K562 (cell line): ENCODE measurements at regions not wholly inside any gene's neighbourhood (a gene's known extent, or its start where the extent isn't known, plus 50 kb on each side); places are given as distances from the start of the nearest gene placed in this dataset.

Experiments
- BACH1 ChIP-seq: fragments of 200-800 bp; sonication (Bioruptor generic); IDR thresholded peaks from 2 replicates; pipeline ENCODE4 v1.6.1; 2016; ENCODE audit warnings: missing genetic modification characterization, missing compliant biosample characterization
- BDP1 ChIP-seq: IDR thresholded peaks from 3 replicates; pipeline ENCODE4 v1.6.1; 2011; ENCODE audit not compliant: insufficient read length, insufficient read depth
- CTCF ChIP-seq, 3 experiments: IDR thresholded peaks in 2 of 3; conservative IDR thresholded peaks in 1 of 3; 2 replicates each; pipeline ENCODE4 v1.5.1; 2011 to 2012; ENCODE audit warnings: low read length in 3 of 3, mild to moderate bottlenecking in 3 of 3, control low read depth in 2 of 3, improper control_type of control experiment in 1 of 3, inconsistent platforms in 1 of 3, low read depth in 1 of 3, mixed read lengths in 1 of 3, moderate library complexity in 1 of 3; ENCODE audit not compliant: insufficient read depth in 2 of 3
- NR2C2 ChIP-seq, 2 experiments: fragments of 200-800 bp in 1 of 2; sonication (Bioruptor generic) in 1 of 2; sonication (generic) in 1 of 2; formaldehyde crosslinking in 1 of 2; IDR thresholded peaks; 2 replicates each; pipeline versions ENCODE4 v1.6.1 to v1.8.0; 2016 to 2022; ENCODE audit warnings: mild to moderate bottlenecking in 1 of 2, missing compliant biosample characterization in 1 of 2, missing genetic modification characterization in 1 of 2, missing genetic modification reagents in 1 of 2
- SFPQ ChIP-seq: fragments of 200-400 bp; formaldehyde crosslinking; IDR thresholded peaks from 2 replicates; pipeline ENCODE4 v1.6.1; 2017; ENCODE audit warnings: mild to moderate bottlenecking, low read depth, low read length, moderate library complexity
- TAF1 ChIP-seq: IDR thresholded peaks from 2 replicates; pipeline ENCODE4 v1.6.1; 2011; ENCODE audit warnings: mild to moderate bottlenecking, low read length, moderate library complexity; ENCODE audit not compliant: insufficient read depth, control insufficient read depth, severe bottlenecking; ENCODE audit errors: extremely low read depth
- ZNF274 ChIP-seq: IDR thresholded peaks from 2 replicates; pipeline ENCODE4 v1.6.1; 2011; ENCODE audit warnings: low read depth, mild to moderate bottlenecking, low read length, moderate library complexity, borderline replicate concordance
- TF ChIP-seq, protein P1 (sequence below): sonication (generic); formaldehyde crosslinking; IDR thresholded peaks from 2 replicates; pipeline ENCODE4 v1.8.1; 2023; ENCODE audit warnings: mild to moderate bottlenecking, missing genetic modification reagents

DNA sequence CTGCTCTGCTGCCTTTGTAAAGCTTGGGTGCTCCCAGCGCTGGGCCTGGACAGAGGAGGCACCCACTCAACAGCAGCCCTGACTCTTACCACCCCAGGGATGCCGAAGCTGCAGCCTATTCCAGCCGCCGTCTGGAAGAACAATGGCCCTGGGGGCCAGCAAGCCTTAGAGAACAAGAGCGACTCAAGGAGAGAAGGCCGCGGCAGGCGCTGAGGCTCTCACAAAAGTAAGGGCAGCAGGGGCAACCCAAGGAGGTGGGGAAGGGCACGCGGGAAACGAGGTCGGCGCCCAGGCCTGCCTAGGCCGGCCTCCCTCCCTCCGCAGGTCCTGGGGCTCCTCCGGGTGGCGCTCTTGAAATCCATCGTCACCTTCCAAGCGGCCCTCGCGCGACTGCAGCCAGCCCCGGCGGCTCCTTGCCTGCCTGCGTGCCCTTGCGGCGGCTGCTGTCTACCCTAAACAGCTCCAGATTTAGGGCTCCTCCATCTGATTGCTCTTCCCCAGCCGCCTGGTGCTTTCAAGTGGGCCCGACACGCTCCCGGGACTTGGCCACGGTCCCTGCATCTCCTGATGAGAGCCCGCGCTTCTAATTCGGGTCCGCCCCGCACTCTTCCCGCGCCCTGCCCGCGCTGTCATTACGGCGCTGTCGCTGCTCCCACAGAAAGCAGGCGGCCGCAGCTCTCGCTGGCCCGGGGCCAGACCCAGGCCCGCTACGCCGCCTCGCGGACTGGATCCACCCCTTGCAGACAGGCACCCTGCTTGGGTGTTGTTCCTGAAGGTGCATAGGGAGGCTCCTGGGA, 213.3 kb downstream of the SEMA6A start:
- TF ChIP-seq, protein P1, sequence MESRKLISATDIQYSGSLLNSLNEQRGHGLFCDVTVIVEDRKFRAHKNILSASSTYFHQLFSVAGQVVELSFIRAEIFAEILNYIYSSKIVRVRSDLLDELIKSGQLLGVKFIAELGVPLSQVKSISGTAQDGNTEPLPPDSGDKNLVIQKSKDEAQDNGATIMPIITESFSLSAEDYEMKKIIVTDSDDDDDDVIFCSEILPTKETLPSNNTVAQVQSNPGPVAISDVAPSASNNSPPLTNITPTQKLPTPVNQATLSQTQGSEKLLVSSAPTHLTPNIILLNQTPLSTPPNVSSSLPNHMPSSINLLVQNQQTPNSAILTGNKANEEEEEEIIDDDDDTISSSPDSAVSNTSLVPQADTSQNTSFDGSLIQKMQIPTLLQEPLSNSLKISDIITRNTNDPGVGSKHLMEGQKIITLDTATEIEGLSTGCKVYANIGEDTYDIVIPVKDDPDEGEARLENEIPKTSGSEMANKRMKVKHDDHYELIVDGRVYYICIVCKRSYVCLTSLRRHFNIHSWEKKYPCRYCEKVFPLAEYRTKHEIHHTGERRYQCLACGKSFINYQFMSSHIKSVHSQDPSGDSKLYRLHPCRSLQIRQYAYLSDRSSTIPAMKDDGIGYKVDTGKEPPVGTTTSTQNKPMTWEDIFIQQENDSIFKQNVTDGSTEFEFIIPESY (CRISPR knock-in tag) = peak; percentile 85
- TF ChIP-seq NR2C2 (CRISPR knock-in tag; IDR thresholded peaks at IDR 0.05) = no peak
- TF ChIP-seq NR2C2 (tag; IDR thresholded peaks at IDR 0.05) = no peak
- no peak for TF ChIP-seq BACH1 (tag)
- no peak for TF ChIP-seq CTCF (IDR thresholded peaks at IDR 0.05 in 2 of 3, conservative IDR thresholded peaks at IDR 0.05 in 1 of 3; ENCODE audit: insufficient read depth in 2 of 3, low read depth in 1 of 3, low read length in 3 of 3)
- no peak for TF ChIP-seq SFPQ
- TF ChIP-seq ZNF274 = no peak
- TF ChIP-seq TAF1 = no peak
- TF ChIP-seq BDP1 = no peak
